HG03103 (cell line): ENCODE measurements at regions not wholly inside any gene's neighbourhood (a gene's known extent, or its start where the extent isn't known, plus 50 kb on each side); places are given as distances from the start of the nearest gene placed in this dataset.
"Not testable (repeated sequence)": the region's sequence is repeated elsewhere in the genome, so short reads cannot be mapped to it uniquely, and the experiment has no call there.

ENCODE experiments used
- ATAC-seq: cut with Tn5 transposase; IDR thresholded peaks from one replicate; pipeline ENCODE4 v1.9.1; 2021; ENCODE audit warnings: low read depth; ENCODE audit not compliant: unreplicated experiment

DNA sequence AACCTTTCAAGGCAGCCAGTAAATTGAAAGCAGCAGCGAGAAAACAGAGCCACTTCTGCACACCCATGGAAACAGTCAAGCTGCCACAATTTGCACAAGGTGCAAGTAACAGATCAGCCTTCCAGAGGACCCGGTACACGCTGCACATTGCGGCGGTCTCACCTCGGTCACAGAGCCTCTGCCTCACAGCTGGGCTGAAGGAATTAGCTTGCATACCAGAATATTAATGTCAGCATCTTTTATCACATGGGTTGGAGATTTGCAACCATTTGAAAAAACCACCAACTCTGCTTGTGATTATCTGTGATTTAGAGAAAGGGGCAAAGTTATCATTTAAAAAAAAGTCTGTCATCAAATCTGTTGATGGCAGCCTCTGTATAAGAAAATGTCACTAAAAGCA lies 330.5 kb upstream of the TCF4 start:
- no peak for ATAC-seq

- no peak for ATAC-seq
Measured at GRCh38 chr18:55912919-55913318, 324.9 kb upstream of the TCF4 start.

- no peak for ATAC-seq
Measured at GRCh38 chr18:55912071-55912470, 324.1 kb upstream of the TCF4 start.

DNA sequence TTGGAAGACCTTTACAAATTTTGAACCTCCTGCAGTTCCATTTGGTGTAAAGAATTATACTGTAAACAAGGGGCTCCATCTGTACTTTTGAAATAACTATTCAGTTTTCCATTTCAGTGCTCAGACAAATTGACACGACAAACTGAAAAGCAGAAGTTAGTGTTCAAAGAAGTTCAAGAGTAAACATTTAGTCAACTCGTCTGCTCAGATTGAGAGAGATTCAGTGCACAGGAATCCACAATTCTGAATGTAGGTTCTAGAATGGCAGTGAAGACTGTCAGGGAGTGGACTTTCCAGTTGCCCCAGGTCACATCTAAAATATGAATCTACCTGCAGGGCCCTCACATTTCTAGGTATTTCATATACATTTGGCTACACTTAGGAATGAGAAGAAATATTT lies 322.3 kb upstream of the TCF4 start:
- ATAC-seq = no peak

GRCh38 chr18:55908901-55909366 lies 320.9 kb upstream of the TCF4 start:
- no peak for ATAC-seq

DNA sequence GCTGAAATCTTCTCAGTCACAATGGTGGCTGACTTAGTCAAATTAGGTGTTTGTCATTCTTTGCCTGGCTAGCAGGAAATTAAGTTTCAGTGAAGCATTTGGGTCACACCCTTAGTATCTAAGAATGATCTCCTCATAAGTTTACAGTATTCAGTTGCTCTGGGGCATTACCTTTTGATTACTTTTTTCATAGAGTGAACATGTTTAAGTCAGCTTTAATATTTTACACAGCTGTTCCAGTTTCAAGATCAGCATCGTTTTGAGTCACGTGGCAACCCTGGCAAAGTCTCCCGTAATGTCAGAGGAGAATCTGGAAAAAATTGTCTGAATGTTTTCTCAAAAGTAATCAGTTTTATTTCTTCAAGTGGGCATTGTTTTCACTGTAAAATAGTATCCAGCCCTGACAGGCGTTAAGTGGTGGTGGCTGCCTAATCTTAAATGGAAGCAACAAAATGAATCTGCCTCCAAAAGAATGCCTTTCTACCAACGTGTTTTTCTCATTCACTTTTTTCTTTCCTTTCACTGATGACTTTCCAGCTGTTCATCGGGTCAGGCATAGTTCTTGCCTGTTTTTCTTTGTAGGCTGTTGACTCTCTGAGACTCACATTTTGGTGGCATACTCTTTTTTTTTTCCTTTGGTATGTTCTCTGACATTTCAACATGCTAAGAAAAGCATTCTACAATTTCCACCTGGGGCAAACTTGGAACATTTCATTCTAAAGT lies 319.6 kb upstream of the TCF4 start:
- no peak for ATAC-seq

DNA sequence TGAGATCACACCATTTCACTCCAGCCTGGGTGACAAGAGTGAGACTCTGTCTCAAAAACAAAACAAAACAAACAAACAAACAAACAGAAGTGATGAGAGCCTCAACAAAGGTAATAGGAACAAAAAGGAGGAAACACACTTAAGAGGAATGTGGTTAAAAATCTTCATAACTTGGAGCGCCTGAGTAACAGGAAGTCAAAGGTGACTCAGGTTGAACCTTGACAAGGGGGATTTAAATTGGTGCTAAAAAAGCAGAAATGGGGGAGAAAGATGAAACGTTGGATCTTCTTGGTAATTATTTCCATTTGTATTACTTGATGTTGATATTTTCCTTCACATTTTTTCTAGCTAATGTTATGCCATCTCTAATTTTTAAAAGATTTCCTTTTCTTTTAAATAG lies 318.5 kb upstream of the TCF4 start:
- ATAC-seq = no peak

GRCh38 chr18:55903911-55904310 lies 315.9 kb upstream of the TCF4 start:
- no peak for ATAC-seq

- no peak for ATAC-seq
Measured at GRCh38 chr18:55900380-55900779, 312.4 kb upstream of the TCF4 start.

DNA sequence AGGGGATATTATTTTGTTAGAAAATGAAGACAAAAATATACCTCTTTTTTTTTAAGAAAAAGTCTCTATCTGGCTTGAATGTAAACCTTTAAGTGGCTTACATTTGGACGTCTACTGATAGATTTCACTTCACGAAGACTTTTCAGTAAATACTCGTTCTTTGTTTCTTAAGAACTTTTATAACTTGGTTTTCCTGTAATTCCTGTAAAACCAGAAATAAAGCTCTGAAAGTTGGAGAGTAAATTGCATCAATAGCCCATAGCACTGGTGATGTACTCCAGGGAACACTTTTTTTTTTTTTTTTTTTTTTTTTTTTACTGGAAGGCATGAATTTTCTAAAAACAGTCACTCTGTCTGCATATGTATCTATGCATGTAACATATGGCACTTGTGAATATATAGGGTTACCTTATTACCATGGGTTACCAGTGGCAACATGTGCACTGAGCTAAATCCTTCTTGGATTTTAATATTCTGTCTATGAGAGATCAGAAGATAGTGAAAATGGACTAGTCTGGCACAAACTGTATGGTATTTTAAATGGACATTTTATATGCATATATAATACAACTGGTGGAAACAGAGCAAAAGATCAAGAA lies 309.2 kb upstream of the TCF4 start:
- ATAC-seq = no peak

- no peak for ATAC-seq
Measured at GRCh38 chr18:55893948-55894347, 306.0 kb upstream of the TCF4 start.

GRCh38 chr18:55892862-55893813 lies 305.1 kb upstream of the TCF4 start:
- not testable (repeated sequence) for ATAC-seq

GRCh38 chr18:55886886-55887285 lies 298.9 kb upstream of the TCF4 start:
- no peak for ATAC-seq

DNA sequence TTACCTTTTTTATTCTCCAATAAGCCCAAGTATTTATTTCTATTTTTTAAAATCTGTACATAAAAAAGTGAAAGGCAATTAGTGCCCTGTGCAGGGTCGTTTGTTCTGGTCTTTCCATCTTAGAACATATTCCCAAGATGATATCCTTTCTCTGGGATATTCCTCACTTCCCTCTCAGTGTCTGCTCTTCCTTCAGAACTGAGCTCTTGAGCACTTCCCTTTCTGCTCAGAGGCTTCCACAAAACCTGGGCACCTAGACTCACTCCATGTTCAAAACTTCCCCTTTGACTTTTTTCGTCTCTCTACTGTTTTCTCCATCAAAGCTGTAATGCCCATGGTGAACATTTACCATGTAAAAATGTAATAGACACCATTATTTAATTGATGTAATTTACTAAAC lies 296.5 kb upstream of the TCF4 start:
- no peak for ATAC-seq

DNA sequence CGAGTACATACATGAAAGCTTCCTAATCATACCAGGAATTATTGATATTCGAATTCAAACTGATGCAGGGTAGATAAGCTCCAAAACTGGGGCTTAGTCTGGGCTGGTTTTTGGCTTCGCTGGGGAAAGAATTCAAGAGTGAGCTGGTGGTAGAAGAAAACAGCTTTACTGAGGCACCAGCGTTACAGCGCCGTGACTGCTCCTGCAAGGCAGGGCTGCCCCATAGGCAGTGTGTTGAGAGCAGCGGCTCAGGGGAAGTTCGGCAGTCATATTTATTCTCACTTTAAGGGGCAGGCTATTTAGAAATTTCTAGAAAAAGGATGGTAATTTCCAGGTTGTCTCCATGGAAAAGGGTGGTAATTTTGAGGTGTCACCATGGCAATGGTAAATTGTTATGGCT lies 292.6 kb upstream of the TCF4 start:
- no peak for ATAC-seq

DNA sequence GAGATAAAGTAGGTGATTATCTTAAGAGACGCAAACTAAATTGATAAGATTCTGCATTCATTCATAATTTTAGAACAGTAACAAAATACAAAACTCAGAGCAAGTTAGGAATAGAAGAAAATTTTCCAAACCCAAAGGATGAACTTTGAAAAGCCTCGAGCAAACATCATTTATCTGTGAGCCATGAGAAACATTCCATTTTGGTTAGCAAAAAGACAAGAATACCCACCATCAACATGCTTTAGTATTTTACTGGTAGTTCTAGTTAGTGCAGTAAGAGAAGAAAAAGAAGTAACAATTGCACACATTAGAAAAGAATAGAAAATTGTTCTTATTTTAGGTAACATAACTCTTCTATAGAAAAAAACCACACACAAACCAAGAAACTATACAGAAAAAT lies 291.3 kb upstream of the TCF4 start:
- ATAC-seq = no peak

GRCh38 chr18:55878224-55878623 lies 290.2 kb upstream of the TCF4 start:
- ATAC-seq = peak; percentile 60

DNA sequence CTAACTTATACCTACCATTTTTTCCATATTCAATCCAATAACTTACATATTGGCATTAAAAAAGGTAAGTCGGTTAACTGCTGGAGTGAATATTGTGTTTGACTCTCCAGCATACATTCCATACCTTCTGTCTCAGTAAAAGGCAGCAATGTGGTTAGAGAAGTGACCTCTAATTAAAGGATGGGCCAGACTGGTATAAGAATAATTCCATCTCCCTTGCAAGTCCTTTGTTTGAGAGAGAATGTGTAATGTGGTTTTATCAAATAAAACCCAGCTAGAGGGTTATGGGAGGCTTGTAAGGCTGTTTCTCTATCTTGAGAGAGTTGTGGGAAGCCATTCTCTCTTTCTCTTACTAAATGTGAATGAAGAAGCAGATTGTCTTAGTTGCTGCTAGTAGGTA lies 289.3 kb upstream of the TCF4 start:
- ATAC-seq = no peak

GRCh38 chr18:55876254-55876653 lies 288.3 kb upstream of the TCF4 start:
- no peak for ATAC-seq

DNA sequence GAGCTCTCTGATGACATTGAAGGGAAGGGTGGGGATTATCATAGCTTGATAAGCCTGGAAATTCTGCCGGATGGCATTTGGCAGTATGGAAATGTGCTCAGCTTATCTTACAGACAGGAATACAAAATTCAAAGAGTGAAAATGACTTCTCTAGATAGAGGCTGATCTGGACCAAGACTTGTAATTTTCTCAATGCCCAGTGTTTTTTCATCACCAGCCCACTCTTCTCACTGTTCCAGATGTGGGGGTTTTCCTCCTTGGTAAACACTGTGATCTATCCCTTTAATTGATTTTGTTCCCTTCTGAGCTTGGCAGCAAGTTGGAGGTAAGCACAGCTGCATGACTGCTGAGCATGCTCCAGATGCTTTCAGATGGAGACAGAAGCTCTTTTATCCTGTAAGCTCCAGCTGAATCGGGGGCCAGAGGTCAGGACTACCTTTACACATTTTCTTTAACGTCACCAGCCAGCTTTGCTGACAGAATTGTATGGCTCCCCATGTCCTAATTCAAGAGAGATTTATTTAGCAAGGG lies 287.4 kb upstream of the TCF4 start:
- ATAC-seq = no peak
